ENCODE measurements at regions not wholly inside any gene's neighbourhood (a gene's known extent, or its start where the extent isn't known, plus 50 kb on each side); places are given as distances from the start of the nearest gene placed in this dataset.
"Not testable (repeated sequence)": the region's sequence is repeated elsewhere in the genome, so short reads cannot be mapped to it uniquely, and the experiment has no call there.

GRCh38 chr6:4414078-4414477 is 278.7 kb upstream of the ECI2 start:
- H3K9me3 ChIP-seq (ENCODE audit: control extremely low read depth in 1 of 5, control insufficient read depth in 4 of 5, insufficient read depth in 2 of 5, low read depth in 1 of 5, low read length in 4 of 5); H3K4me3 ChIP-seq (ENCODE audit: control insufficient read depth in 1 of 7, extremely low read depth in 1 of 7, insufficient read depth in 4 of 7, low read depth in 2 of 7, low read length in 6 of 7); H3K4me1 ChIP-seq (ENCODE audit: control extremely low read depth in 1 of 4, control insufficient read depth in 4 of 4, insufficient read depth in 4 of 4, low read length in 3 of 4); H3K36me3 ChIP-seq (ENCODE audit: control insufficient read depth in 4 of 4, insufficient read depth in 4 of 4, low read length in 3 of 4); CTCF ChIA-PET; POLR2A ChIA-PET; H3K27ac ChIP-seq (ENCODE audit: insufficient read depth in 1 of 2, low read depth in 1 of 2, low read length in 2 of 2, poor library complexity in 1 of 2, severe bottlenecking in 2 of 2); DNase-seq; H3K27me3 ChIP-seq (replicated peaks in 2 of 5; ENCODE audit: control insufficient read depth in 4 of 5, insufficient read depth in 5 of 5, low read length in 4 of 5): not testable (repeated sequence)
- 88% methylated on average over 3 of the region's 6 CpGs for WGBS (ENCODE audit: insufficient coverage)

- no peaks in the 10 kb centered on the region for H3K36me3 ChIP-seq (ENCODE audit: control insufficient read depth in 4 of 4, insufficient read depth in 4 of 4, low read length in 3 of 4)
- ChIA-PET POLR2A (no interaction called here), CTCF (no interaction called here)
- H3K27ac ChIP-seq (ENCODE audit: insufficient read depth in 1 of 2, low read depth in 1 of 2, low read length in 2 of 2, poor library complexity in 1 of 2, severe bottlenecking in 2 of 2) = no peak overlapping the region
- no peak for DNase-seq
- H3K4me1 ChIP-seq (ENCODE audit: control extremely low read depth in 1 of 4, control insufficient read depth in 4 of 4, insufficient read depth in 4 of 4, low read length in 3 of 4) = no peaks in the 10 kb centered on the region
- peaks cover 0 to 2% (median 0%) of the 10 kb centered on the region in 5 experiments for H3K9me3 ChIP-seq (ENCODE audit: control extremely low read depth in 1 of 5, control insufficient read depth in 4 of 5, insufficient read depth in 2 of 5, low read depth in 1 of 5, low read length in 4 of 5)
- H3K4me3 ChIP-seq (ENCODE audit: control insufficient read depth in 1 of 7, extremely low read depth in 1 of 7, insufficient read depth in 4 of 7, low read depth in 2 of 7, low read length in 6 of 7) = no peak overlapping the region
- H3K27me3 ChIP-seq (replicated peaks in 2 of 5; ENCODE audit: control insufficient read depth in 4 of 5, insufficient read depth in 5 of 5, low read length in 4 of 5) = no peaks in the 10 kb centered on the region
- no CpG with 5 or more reads among the region's 3 CpGs for WGBS (ENCODE audit: insufficient coverage)
Measured at GRCh38 chr6:4413073-4413472, 277.7 kb upstream of the ECI2 start.

GRCh38 chr6:4412488-4412887 is 277.1 kb upstream of the ECI2 start:
- no peak overlapping the region for H3K27ac ChIP-seq (ENCODE audit: insufficient read depth in 1 of 2, low read depth in 1 of 2, low read length in 2 of 2, poor library complexity in 1 of 2, severe bottlenecking in 2 of 2)
- no peak for DNase-seq
- CTCF ChIA-PET = no interaction called here
- no peaks in the 10 kb centered on the region for H3K36me3 ChIP-seq (ENCODE audit: control insufficient read depth in 4 of 4, insufficient read depth in 4 of 4, low read length in 3 of 4)
- H3K27me3 ChIP-seq (replicated peaks in 2 of 5; ENCODE audit: control insufficient read depth in 4 of 5, insufficient read depth in 5 of 5, low read length in 4 of 5) = no peaks in the 10 kb centered on the region
- no peaks in the 10 kb centered on the region for H3K4me1 ChIP-seq (ENCODE audit: control extremely low read depth in 1 of 4, control insufficient read depth in 4 of 4, insufficient read depth in 4 of 4, low read length in 3 of 4)
- POLR2A ChIA-PET = no interaction called here
- WGBS (ENCODE audit: insufficient coverage) = 100% methylated on average over 1 of the region's 2 CpGs
- H3K9me3 ChIP-seq (ENCODE audit: control extremely low read depth in 1 of 5, control insufficient read depth in 4 of 5, insufficient read depth in 2 of 5, low read depth in 1 of 5, low read length in 4 of 5) = no peaks in the 10 kb centered on the region
- H3K4me3 ChIP-seq (ENCODE audit: control insufficient read depth in 1 of 7, extremely low read depth in 1 of 7, insufficient read depth in 4 of 7, low read depth in 2 of 7, low read length in 6 of 7) = no peak overlapping the region

GRCh38 chr6:4412077-4412476 is 276.7 kb upstream of the ECI2 start:
- WGBS (ENCODE audit: insufficient coverage) = 42% methylated on average over 2 of the region's 2 CpGs
- Histone ChIP-seq H3K36me3 (ENCODE audit: control insufficient read depth in 4 of 4, insufficient read depth in 4 of 4, low read length in 3 of 4) (no peaks in the 10 kb centered on the region), H3K27ac (ENCODE audit: insufficient read depth in 1 of 2, low read depth in 1 of 2, low read length in 2 of 2, poor library complexity in 1 of 2, severe bottlenecking in 2 of 2) (no peak overlapping the region), H3K27me3 (replicated peaks in 2 of 5; ENCODE audit: control insufficient read depth in 4 of 5, insufficient read depth in 5 of 5, low read length in 4 of 5) (no peaks in the 10 kb centered on the region), H3K4me1 (ENCODE audit: control extremely low read depth in 1 of 4, control insufficient read depth in 4 of 4, insufficient read depth in 4 of 4, low read length in 3 of 4) (no peaks in the 10 kb centered on the region), H3K9me3 (ENCODE audit: control extremely low read depth in 1 of 5, control insufficient read depth in 4 of 5, insufficient read depth in 2 of 5, low read depth in 1 of 5, low read length in 4 of 5) (no peaks in the 10 kb centered on the region), H3K4me3 (ENCODE audit: control insufficient read depth in 1 of 7, extremely low read depth in 1 of 7, insufficient read depth in 4 of 7, low read depth in 2 of 7, low read length in 6 of 7) (no peak overlapping the region)
- no peak for DNase-seq
- CTCF ChIA-PET = no interaction called here
- POLR2A ChIA-PET = no interaction called here

GRCh38 chr6:4407710-4408109 is 272.3 kb upstream of the ECI2 start:
- WGBS (ENCODE audit: insufficient coverage) = no CpG with 5 or more reads among the region's 1 CpG
- POLR2A ChIA-PET; H3K4me3 ChIP-seq (ENCODE audit: control insufficient read depth in 1 of 7, extremely low read depth in 1 of 7, insufficient read depth in 4 of 7, low read depth in 2 of 7, low read length in 6 of 7); CTCF ChIA-PET; H3K27ac ChIP-seq (ENCODE audit: insufficient read depth in 1 of 2, low read depth in 1 of 2, low read length in 2 of 2, poor library complexity in 1 of 2, severe bottlenecking in 2 of 2); H3K27me3 ChIP-seq (replicated peaks in 2 of 5; ENCODE audit: control insufficient read depth in 4 of 5, insufficient read depth in 5 of 5, low read length in 4 of 5); H3K36me3 ChIP-seq (ENCODE audit: control insufficient read depth in 4 of 4, insufficient read depth in 4 of 4, low read length in 3 of 4); H3K4me1 ChIP-seq (ENCODE audit: control extremely low read depth in 1 of 4, control insufficient read depth in 4 of 4, insufficient read depth in 4 of 4, low read length in 3 of 4); H3K9me3 ChIP-seq (ENCODE audit: control extremely low read depth in 1 of 5, control insufficient read depth in 4 of 5, insufficient read depth in 2 of 5, low read depth in 1 of 5, low read length in 4 of 5): not testable (repeated sequence)
- peak in 2 of 3 donors; percentile 48 to 56 for DNase-seq

- Histone ChIP-seq H3K4me3 (ENCODE audit: control insufficient read depth in 1 of 7, extremely low read depth in 1 of 7, insufficient read depth in 4 of 7, low read depth in 2 of 7, low read length in 6 of 7) (no peak overlapping the region), H3K36me3 (ENCODE audit: control insufficient read depth in 4 of 4, insufficient read depth in 4 of 4, low read length in 3 of 4) (no peaks in the 10 kb centered on the region), H3K27ac (ENCODE audit: insufficient read depth in 1 of 2, low read depth in 1 of 2, low read length in 2 of 2, poor library complexity in 1 of 2, severe bottlenecking in 2 of 2) (no peak overlapping the region), H3K4me1 (ENCODE audit: control extremely low read depth in 1 of 4, control insufficient read depth in 4 of 4, insufficient read depth in 4 of 4, low read length in 3 of 4) (peaks cover 0 to 5% (median 0%) of the 10 kb centered on the region in 4 experiments), H3K9me3 (ENCODE audit: control extremely low read depth in 1 of 5, control insufficient read depth in 4 of 5, insufficient read depth in 2 of 5, low read depth in 1 of 5, low read length in 4 of 5) (no peaks in the 10 kb centered on the region), H3K27me3 (replicated peaks in 2 of 5; ENCODE audit: control insufficient read depth in 4 of 5, insufficient read depth in 5 of 5, low read length in 4 of 5) (no peaks in the 10 kb centered on the region)
- ChIA-PET CTCF (no interaction called here), POLR2A (no interaction called here)
- DNase-seq = no peak
- 95% methylated on average over 10 of the region's 11 CpGs for WGBS (ENCODE audit: insufficient coverage)
Measured at GRCh38 chr6:4405621-4406212, 270.3 kb upstream of the ECI2 start.

GRCh38 chr6:4404415-4404814 is 269.0 kb upstream of the ECI2 start:
- Histone ChIP-seq H3K27me3 (replicated peaks in 2 of 5; ENCODE audit: control insufficient read depth in 4 of 5, insufficient read depth in 5 of 5, low read length in 4 of 5) (no peaks in the 10 kb centered on the region), H3K4me3 (ENCODE audit: control insufficient read depth in 1 of 7, extremely low read depth in 1 of 7, insufficient read depth in 4 of 7, low read depth in 2 of 7, low read length in 6 of 7) (no peak overlapping the region), H3K27ac (ENCODE audit: insufficient read depth in 1 of 2, low read depth in 1 of 2, low read length in 2 of 2, poor library complexity in 1 of 2, severe bottlenecking in 2 of 2) (no peak overlapping the region), H3K4me1 (ENCODE audit: control extremely low read depth in 1 of 4, control insufficient read depth in 4 of 4, insufficient read depth in 4 of 4, low read length in 3 of 4) (peaks cover 0 to 5% (median 0%) of the 10 kb centered on the region in 4 experiments), H3K9me3 (ENCODE audit: control extremely low read depth in 1 of 5, control insufficient read depth in 4 of 5, insufficient read depth in 2 of 5, low read depth in 1 of 5, low read length in 4 of 5) (no peaks in the 10 kb centered on the region), H3K36me3 (ENCODE audit: control insufficient read depth in 4 of 4, insufficient read depth in 4 of 4, low read length in 3 of 4) (no peaks in the 10 kb centered on the region)
- CTCF ChIA-PET = no interaction called here
- POLR2A ChIA-PET = no interaction called here
- no CpG with 5 or more reads among the region's 2 CpGs for WGBS (ENCODE audit: insufficient coverage)
- no peak for DNase-seq
